ENCODE measurements at regions not wholly inside any gene's neighbourhood (a gene's known extent, or its start where the extent isn't known, plus 50 kb on each side); places are given as distances from the start of the nearest gene placed in this dataset.
A peak's percentile ranks its signal among the peaks of the same experiment; 100 is the strongest.

GRCh38 chr20:7029019-7029418 is 261.5 kb downstream of the BMP2 start:
- Mint-ChIP-seq H3K4me1 (ENCODE audit: low read depth) (no peaks in the 10 kb centered on the region), H3K36me3 (ENCODE audit: low read depth) (no peaks in the 10 kb centered on the region), H3K27me3 (ENCODE audit: low read depth) (peaks cover 4% of the 10 kb centered on the region), H3K9me3 (ENCODE audit: low read depth) (peaks cover 3% of the 10 kb centered on the region), H3K27ac (ENCODE audit: unreplicated experiment) (no peak overlapping the region), H3K4me3 (ENCODE audit: unreplicated experiment) (no peak overlapping the region)
- no peak for DNase-seq (ENCODE audit: low spot score)
- TF ChIP-seq CTCF (IDR thresholded peaks at IDR 0.05) = no peak

GRCh38 chr20:7031222-7031621 is 263.7 kb downstream of the BMP2 start:
- Mint-ChIP-seq H3K27ac (ENCODE audit: unreplicated experiment) (no peak overlapping the region), H3K36me3 (ENCODE audit: low read depth) (no peaks in the 10 kb centered on the region), H3K4me3 (ENCODE audit: unreplicated experiment) (no peak overlapping the region), H3K9me3 (ENCODE audit: low read depth) (peaks cover 5% of the 10 kb centered on the region), H3K4me1 (ENCODE audit: low read depth) (no peaks in the 10 kb centered on the region), H3K27me3 (ENCODE audit: low read depth) (peaks cover 4% of the 10 kb centered on the region)
- TF ChIP-seq CTCF (IDR thresholded peaks at IDR 0.05) = peak; percentile 54
- no peak for DNase-seq (ENCODE audit: low spot score)

- H3K4me3 Mint-ChIP-seq (ENCODE audit: unreplicated experiment) = no peak overlapping the region
- no peak for DNase-seq (ENCODE audit: low spot score)
- H3K27me3 Mint-ChIP-seq (ENCODE audit: low read depth) = peaks cover 2% of the 10 kb centered on the region
- no peak for TF ChIP-seq CTCF (IDR thresholded peaks at IDR 0.05)
- no peaks in the 10 kb centered on the region for H3K4me1 Mint-ChIP-seq (ENCODE audit: low read depth)
- no peak overlapping the region for H3K27ac Mint-ChIP-seq (ENCODE audit: unreplicated experiment)
- no peaks in the 10 kb centered on the region for H3K36me3 Mint-ChIP-seq (ENCODE audit: low read depth)
- H3K9me3 Mint-ChIP-seq (ENCODE audit: low read depth) = peaks cover 9% of the 10 kb centered on the region
These were observed 270.5 kb downstream of the BMP2 start for GRCh38 chr20:7038029-7038428.

GRCh38 chr20:7057611-7058010 is 290.1 kb downstream of the BMP2 start:
- peaks cover 7% of the 10 kb centered on the region for H3K27me3 Mint-ChIP-seq (ENCODE audit: low read depth)
- no peaks in the 10 kb centered on the region for H3K4me1 Mint-ChIP-seq (ENCODE audit: low read depth)
- H3K4me3 Mint-ChIP-seq (ENCODE audit: unreplicated experiment) = no peak overlapping the region
- DNase-seq (ENCODE audit: low spot score) = no peak
- TF ChIP-seq CTCF (IDR thresholded peaks at IDR 0.05) = no peak
- H3K27ac Mint-ChIP-seq (ENCODE audit: unreplicated experiment) = no peak overlapping the region
- no peaks in the 10 kb centered on the region for H3K36me3 Mint-ChIP-seq (ENCODE audit: low read depth)
- H3K9me3 Mint-ChIP-seq (ENCODE audit: low read depth) = no peaks in the 10 kb centered on the region

- DNase-seq (ENCODE audit: low spot score) = no peak
- TF ChIP-seq CTCF (IDR thresholded peaks at IDR 0.05) = no peak
- no peak overlapping the region for H3K4me3 Mint-ChIP-seq (ENCODE audit: unreplicated experiment)
These were observed 311.3 kb downstream of the BMP2 start for GRCh38 chr20:7078804-7079203.

More at GRCh38 chr20:7078804-7079203, 311.3 kb downstream of the BMP2 start:
- H3K27me3 Mint-ChIP-seq (ENCODE audit: low read depth) = peaks cover 4% of the 10 kb centered on the region
- no peak overlapping the region for H3K27ac Mint-ChIP-seq (ENCODE audit: unreplicated experiment)
- H3K4me1 Mint-ChIP-seq (ENCODE audit: low read depth) = no peaks in the 10 kb centered on the region
- no peaks in the 10 kb centered on the region for H3K36me3 Mint-ChIP-seq (ENCODE audit: low read depth)
- no peaks in the 10 kb centered on the region for H3K9me3 Mint-ChIP-seq (ENCODE audit: low read depth)
